ENCODE measurements at regions not wholly inside any gene's neighbourhood (a gene's known extent, or its start where the extent isn't known, plus 50 kb on each side); places are given as distances from the start of the nearest gene placed in this dataset.

DNA sequence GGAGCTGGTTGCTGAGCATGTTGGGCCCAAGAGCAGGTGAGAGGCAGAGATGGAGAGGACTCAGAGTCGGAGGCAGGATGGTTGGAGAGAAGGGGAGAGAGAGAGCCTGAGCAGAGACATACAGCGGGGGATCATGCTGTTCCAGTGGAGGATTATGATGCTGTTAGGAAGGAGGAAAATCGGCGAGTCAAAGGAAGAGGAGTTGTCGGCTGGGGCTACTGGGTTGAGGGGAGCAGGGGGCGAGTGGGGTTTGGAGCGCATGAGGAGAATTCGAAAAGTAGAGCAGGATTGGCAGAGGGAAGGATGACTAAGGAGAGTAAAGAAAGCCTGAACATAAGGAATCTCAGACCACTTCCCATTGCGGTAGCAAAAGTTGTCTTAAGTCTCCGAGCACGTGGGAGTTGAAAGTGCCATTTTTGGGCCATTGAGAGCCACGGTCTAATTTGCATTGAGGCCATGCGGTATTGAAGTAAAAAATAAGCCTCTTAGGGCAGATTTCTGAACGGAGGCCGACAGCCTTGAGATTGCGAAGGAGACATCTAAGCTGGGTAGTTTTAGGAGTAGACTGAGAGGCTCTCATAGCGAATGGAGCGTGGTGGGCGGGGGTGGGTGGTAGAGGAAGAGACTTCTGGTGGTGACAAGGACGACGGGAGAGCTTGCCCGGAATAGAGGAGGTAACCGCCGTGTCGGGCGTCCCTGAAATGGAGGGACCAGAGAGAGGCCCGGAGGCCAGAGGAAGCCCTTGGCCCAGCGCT is 140.4 kb upstream of the ETV3 start:
- Histone ChIP-seq H4K91ac (ENCODE audit: insufficient read depth, low read depth, low read length) (no peak overlapping the region), H3K4ac (ENCODE audit: low read depth, low read length) (no peak overlapping the region), H2BK5ac (ENCODE audit: low read depth, low read length, poor library complexity, severe bottlenecking) (no peak overlapping the region), H3K79me1 (ENCODE audit: low read depth in 1 of 2, low read length in 2 of 2) (no peaks in the 10 kb centered on the region), H3K36me3 (ENCODE audit: control insufficient read depth, insufficient read depth, low read length) (no peaks in the 10 kb centered on the region), H3K9me3 (ENCODE audit: control insufficient read depth, insufficient read depth, low read length) (no peaks in the 10 kb centered on the region), H4K20me1 (ENCODE audit: insufficient read depth, low read length) (no peaks in the 10 kb centered on the region), H2BK120ac (ENCODE audit: low read depth, low read length) (no peak overlapping the region), H3K23ac (ENCODE audit: low read depth, low read length) (no peak overlapping the region), H3K9ac (ENCODE audit: low read depth, low read length) (no peak overlapping the region), H2BK20ac (ENCODE audit: low read depth, low read length) (no peak overlapping the region), H2AK5ac (ENCODE audit: low read depth, low read length) (no peak overlapping the region), H3K18ac (ENCODE audit: low read depth, low read length) (no peak overlapping the region), H4K5ac (ENCODE audit: low read depth, low read length) (no peak overlapping the region), H3K4me2 (ENCODE audit: low read depth, low read length) (no peak overlapping the region), H3K56ac (ENCODE audit: extremely low read depth, insufficient read depth, low read length) (no peak overlapping the region), H3K9me1 (ENCODE audit: insufficient read depth, low read length) (no peaks in the 10 kb centered on the region), H3K27ac (ENCODE audit: insufficient read depth, low read length) (no peak overlapping the region), H2AK9ac (replicated peaks; ENCODE audit: low read depth, low read length, poor library complexity) (no peak overlapping the region), H2AFZ (replicated peaks; ENCODE audit: low read length, poor library complexity) (no peak overlapping the region), H3K4me1 (ENCODE audit: control insufficient read depth, insufficient read depth, low read length) (no peaks in the 10 kb centered on the region), H3K4me3 (ENCODE audit: insufficient read depth, low read depth, low read length) (no peak overlapping the region), H2BK15ac (ENCODE audit: low read depth, low read length) (no peak overlapping the region), H3K14ac (replicated peaks; ENCODE audit: low read depth, low read length) (no peak overlapping the region), H4K8ac (ENCODE audit: low read depth in 2 of 2, low read length in 2 of 2) (no peak overlapping the region), H3K27me3 (ENCODE audit: control insufficient read depth, insufficient read depth, low read length) (peaks cover 7% of the 10 kb centered on the region)
- WGBS, 2 experiments (ENCODE audit: extremely low coverage in 2 of 2, insufficient read length in 1 of 2), result 81% methylated on average over 11 of the region's 28 CpGs; no CpG with 5 or more reads in 1 of the 2 experiments
- in situ Hi-C loops (cut with MboI; ENCODE audit: low sequenced_read_pairs) (no loop called here), intact Hi-C loops (cut with micrococcal nuclease) (no loop called here), dilution Hi-C loops (cut with HindIII; ENCODE audit: low sequenced_read_pairs, unreplicated experiment) (no loop called here)
- CTCF ChIA-PET, result no interaction called here
- BruUV-seq (replicated peaks), result no TSS peak
- DNase-seq (no peak), ATAC-seq (ENCODE audit: low read depth) (no peak)
- TF ChIP-seq RCOR1 (IDR thresholded peaks at IDR 0.05; ENCODE audit: insufficient replicate concordance, low read length) (no peak), USF2 (IDR thresholded peaks at IDR 0.05; ENCODE audit: low read depth, low read length) (no peak), CTCF (conservative IDR thresholded peaks at IDR 0.05; ENCODE audit: low read depth, low read length) (no peak), FOS (IDR thresholded peaks at IDR 0.05; ENCODE audit: low read depth, low read length) (no peak), RAD21 (IDR thresholded peaks at IDR 0.05; ENCODE audit: low read length) (no peak), CEBPB (IDR thresholded peaks at IDR 0.05; ENCODE audit: low read depth, low read length) (no peak), MAFK (IDR thresholded peaks at IDR 0.05; ENCODE audit: low read depth, low read length) (no peak), RFX5 (IDR thresholded peaks at IDR 0.05; ENCODE audit: low read depth, low read length) (no peak)
- POLR2A ChIA-PET (ENCODE audit: unreplicated experiment), result no interaction called here
